HepG2 (cell line): ENCODE measurements at regions not wholly inside any gene's neighbourhood (a gene's known extent, or its start where the extent isn't known, plus 50 kb on each side); places are given as distances from the start of the nearest gene placed in this dataset.

Experiments used
- ATAC-seq: fragments of 200-7000 bp; cut with Tn5 transposase; 3 replicates; pipeline ENCODE4 v1.9.1; 2020; ENCODE audit warnings: mild to moderate bottlenecking, moderate library complexity
- BruUV-seq: library from RNA; stranded (reverse); fragments of 400-500 nt; replicated peaks from 2 replicates; lab custom pipeline; 2021; lab: Mats Ljungman, UMichigan
- CTCF ChIA-PET: fragments of 300-600 bp; formaldehyde crosslinking; extraction: SDS; loops from one replicate; lab custom pipeline; 2021; ENCODE audit warnings: low total read pairs, inconsistent platforms, low intra/inter-chr PET ratio; lab: Yijun Ruan, JAX
- POLR2A ChIA-PET: fragments of 350-600 bp; sonication (Branson Sonifier 250); formaldehyde crosslinking; loops from one replicate; lab custom pipeline; 2020; ENCODE audit warnings: antibody characterized with exemption, inconsistent platforms; lab: Yijun Ruan, JAX
- DNase-seq: peaks from one replicate; pipeline ENCODE4 v3.0.0-alpha.2; 2015; ENCODE audit warnings: low spot score
- FAIRE-seq: peaks from 3 replicates; lab custom pipeline; 2011; peaks lifted over from hg19 to GRCh38; lab: Jason Lieb, UNC
- H2AFZ ChIP-seq: one replicate; pipeline ENCODE4 v1.6.1; 2011; ENCODE audit warnings: low read length, inconsistent platforms
- H3K27ac ChIP-seq: fragments of 300-600 bp; 3 replicates; pipeline ENCODE4 v1.8.0; 2011; ENCODE audit warnings: mixed run types, mild to moderate bottlenecking, mixed read lengths, low read length, inconsistent platforms; ENCODE audit not compliant: insufficient read depth; ENCODE audit errors: extremely low read length
- H3K27me3 ChIP-seq, 2 experiments: fragments of 200-600 bp in 1 of 2; 2 replicates in 1 of 2; 3 replicates in 1 of 2; pipeline versions ENCODE4 v1.6.0 to v1.8.0; 2011; ENCODE audit warnings: low read length in 2 of 2, mild to moderate bottlenecking in 2 of 2, moderate library complexity in 2 of 2, inconsistent platforms in 1 of 2; ENCODE audit not compliant: insufficient read depth in 2 of 2, control insufficient read depth in 1 of 2
- H3K36me3 ChIP-seq, 2 experiments: fragments of 200-600 bp in 1 of 2; replicated peaks in 1 of 2; 2 replicates in 1 of 2; 3 replicates in 1 of 2; pipeline versions ENCODE4 v1.5.1 to v1.8.0; 2011; ENCODE audit warnings: low read length in 2 of 2, inconsistent platforms in 1 of 2; ENCODE audit not compliant: insufficient read depth in 2 of 2, control insufficient read depth in 1 of 2
- H3K4me1 ChIP-seq: 2 replicates; pipeline ENCODE4 v1.5.1; 2012; ENCODE audit warnings: low read length, inconsistent platforms; ENCODE audit not compliant: insufficient read depth
- H3K4me2 ChIP-seq: 2 replicates; pipeline ENCODE4 v1.6.0; 2011; ENCODE audit warnings: low read depth, low read length, inconsistent platforms
- H3K4me3 ChIP-seq, 3 experiments: fragments of 200-600 bp in 1 of 3; sonication (generic), shearing (Covaris generic) in 1 of 3; replicated peaks in 1 of 3; 2 replicates each; pipeline ENCODE4 v1.5.1; 2011 to 2016; ENCODE audit warnings: low read length in 3 of 3, inconsistent platforms in 2 of 3, low read depth in 2 of 3, mild to moderate bottlenecking in 2 of 3, control low read depth in 1 of 3, mixed read lengths in 1 of 3; ENCODE audit not compliant: insufficient read depth in 1 of 3
- H3K79me2 ChIP-seq: one replicate; pipeline ENCODE4 v1.6.1; 2011; ENCODE audit warnings: low read length, inconsistent platforms; ENCODE audit not compliant: insufficient read depth
- H3K9ac ChIP-seq: 2 replicates; pipeline ENCODE4 v1.6.0; 2011; ENCODE audit warnings: mild to moderate bottlenecking, low read depth, low read length, inconsistent platforms; ENCODE audit not compliant: insufficient read depth
- H3K9me3 ChIP-seq: 2 replicates; pipeline ENCODE4 v1.5.1; 2012; ENCODE audit warnings: mild to moderate bottlenecking, low read length
- H4K20me1 ChIP-seq: 2 replicates; pipeline ENCODE4 v1.6.0; 2011; ENCODE audit warnings: inconsistent platforms, mild to moderate bottlenecking, low read length, moderate library complexity; ENCODE audit not compliant: insufficient read depth
- EP300 ChIP-seq, 3 experiments: sonication (generic) in 1 of 3; formaldehyde crosslinking in 1 of 3; IDR thresholded peaks; 2 replicates each; pipeline versions ENCODE4 v1.5.1 to v1.6.1; 2011 to 2020; ENCODE audit warnings: low read depth in 2 of 3, low read length in 2 of 3, borderline replicate concordance in 1 of 3, improper control_type of control experiment in 1 of 3, mild to moderate bottlenecking in 1 of 3, missing genetic modification reagents in 1 of 3, moderate library complexity in 1 of 3
- FOXJ3 ChIP-seq: sonication (generic); formaldehyde crosslinking; IDR thresholded peaks from 2 replicates; pipeline ENCODE4 v1.4.0; 2020; ENCODE audit warnings: missing genetic modification reagents, mild to moderate bottlenecking, borderline replicate concordance
- GLI4 ChIP-seq: sonication (generic); formaldehyde crosslinking; IDR thresholded peaks from 2 replicates; pipeline ENCODE4 v1.5.1; 2020; ENCODE audit warnings: missing genetic modification reagents, mild to moderate bottlenecking, moderate library complexity, borderline replicate concordance
- PHB2 ChIP-seq: fragments of 450-650 bp; IDR thresholded peaks from 2 replicates; pipeline ENCODE4 v1.6.1; 2018; ENCODE audit not compliant: partially characterized antibody
- SOX5 ChIP-seq: IDR thresholded peaks from 2 replicates; pipeline ENCODE4 v1.6.1; 2016; ENCODE audit warnings: borderline replicate concordance
- ZNF224 ChIP-seq: sonication (generic); formaldehyde crosslinking; IDR thresholded peaks from 2 replicates; pipeline ENCODE4 v1.5.0; 2020; ENCODE audit warnings: mild to moderate bottlenecking, missing genetic modification reagents
- ZNF30 ChIP-seq: sonication (generic); formaldehyde crosslinking; IDR thresholded peaks from 2 replicates; pipeline ENCODE4 v1.5.0; 2020; ENCODE audit warnings: mild to moderate bottlenecking, missing genetic modification reagents
- ZNF367 ChIP-seq: sonication (generic); formaldehyde crosslinking; IDR thresholded peaks from 2 replicates; pipeline ENCODE4 v1.4.0; 2020; ENCODE audit warnings: missing genetic modification reagents, borderline replicate concordance
- ZNF484 ChIP-seq: sonication (generic); formaldehyde crosslinking; IDR thresholded peaks from 2 replicates; pipeline ENCODE4 v1.5.1; 2020; ENCODE audit warnings: mild to moderate bottlenecking, low read depth, missing genetic modification reagents, borderline replicate concordance
- ZNF558 ChIP-seq: sonication (generic); formaldehyde crosslinking; IDR thresholded peaks from 2 replicates; pipeline ENCODE4 v1.9.0; 2022; ENCODE audit warnings: mild to moderate bottlenecking, missing genetic modification reagents, borderline replicate concordance
- ZNF781 ChIP-seq: sonication (generic); formaldehyde crosslinking; IDR thresholded peaks from 2 replicates; pipeline ENCODE4 v1.5.1; 2020; ENCODE audit warnings: borderline replicate concordance, mild to moderate bottlenecking, missing genetic modification reagents; ENCODE audit errors: not compliant biosample characterization
- ZSCAN12 ChIP-seq: sonication (generic); formaldehyde crosslinking; IDR thresholded peaks from 2 replicates; pipeline ENCODE4 v1.9.0; 2021; ENCODE audit warnings: mild to moderate bottlenecking, missing genetic modification reagents
- WGBS: methylation state at CpG from one replicate; pipeline ENCODE4 v1.1.6; 2017; ENCODE audit warnings: low lambda C conversion rate; 5-methylcytosine and 5-hydroxymethylcytosine counted together
- in situ Hi-C: cut with HindIII; loops from 2 replicates; pipeline ENCODE4 v1.10.0; 2017; ENCODE audit warnings: low pct_unique_long_range_greater_than_20kb; ENCODE audit not compliant: extremely low pct_ligation_motif_present
- intact Hi-C: fragments of 100-400 bp; cut with micrococcal nuclease; formaldehyde crosslinking; loops from one replicate; pipeline ENCODE4 v1.10.0; 2022; ENCODE audit not compliant: unreplicated experiment
- TF ChIP-seq, protein P1 (sequence below): sonication (generic); formaldehyde crosslinking; IDR thresholded peaks from 2 replicates; pipeline ENCODE4 v1.5.0; 2020; ENCODE audit warnings: missing genetic modification reagents, mild to moderate bottlenecking, borderline replicate concordance
- TF ChIP-seq, protein P2 (sequence below): sonication (generic); formaldehyde crosslinking; IDR thresholded peaks from 2 replicates; pipeline ENCODE4 v1.4.0; 2020; ENCODE audit warnings: missing genetic modification reagents
- TF ChIP-seq, protein P3 (sequence below), 2 experiments: IDR thresholded peaks; 2 replicates each; pipeline ENCODE4 v1.6.1; 2011 to 2012; ENCODE audit warnings: low read length in 2 of 2, borderline replicate concordance in 1 of 2, low read depth in 1 of 2, mild to moderate bottlenecking in 1 of 2, moderate library complexity in 1 of 2

DNA sequence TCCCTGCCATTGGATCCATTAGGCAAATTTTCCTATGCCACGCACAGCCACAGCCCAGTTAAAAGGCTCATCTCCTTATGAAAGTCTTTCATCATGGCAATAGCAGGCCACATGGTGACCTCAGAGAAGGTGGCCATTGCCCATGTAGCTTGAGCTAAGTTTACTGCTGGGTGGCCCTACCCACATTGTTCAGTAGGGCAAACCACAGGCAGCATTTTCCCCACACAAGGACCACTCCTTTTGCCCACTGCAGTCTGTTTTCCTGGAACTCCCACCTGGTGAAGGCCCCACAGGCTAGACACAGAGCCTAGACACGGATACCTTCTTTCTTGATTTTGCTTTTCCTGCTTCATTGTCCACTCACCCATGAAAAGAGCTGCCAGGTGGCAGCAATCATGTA, 101.5 kb upstream of the NPVF start:
- Histone ChIP-seq H3K4me1 (no peaks in the 10 kb centered on the region), H3K4me3 (no peak overlapping the region), H3K9ac (no peak overlapping the region), H3K27me3 (no peaks in the 10 kb centered on the region), H3K79me2 (no peaks in the 10 kb centered on the region), H3K27ac (no peak overlapping the region), H3K4me2 (no peak overlapping the region), H3K9me3 (no peaks in the 10 kb centered on the region), H3K36me3 (no peaks in the 10 kb centered on the region), H2AFZ (no peak overlapping the region), H4K20me1 (no peaks in the 10 kb centered on the region)
- intact Hi-C loops (no loop called here), in situ Hi-C loops (no loop called here)
- 36% methylated on average over 2 of the region's 2 CpGs for WGBS
- no TSS peak for BruUV-seq
- FAIRE-seq = no peak
- DNase-seq = no peak
- ChIA-PET POLR2A (no interaction called here), CTCF (no interaction called here)
- no peak for ATAC-seq
- TF ChIP-seq, protein P1, sequence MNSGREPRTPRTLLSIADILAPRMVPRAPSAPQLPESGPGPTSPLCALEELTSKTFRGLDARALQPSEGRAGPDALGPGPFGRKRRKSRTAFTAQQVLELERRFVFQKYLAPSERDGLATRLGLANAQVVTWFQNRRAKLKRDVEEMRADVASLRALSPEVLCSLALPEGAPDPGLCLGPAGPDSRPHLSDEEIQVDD (CRISPR knock-in tag) = no peak
- TF ChIP-seq ZSCAN12 (CRISPR knock-in tag) (no peak), ZNF30 (no peak), PHB2 (no peak), FOXJ3 (no peak), ZNF224 (CRISPR knock-in tag) (no peak), ZNF484 (CRISPR knock-in tag) (no peak), GLI4 (CRISPR knock-in tag) (no peak), ZNF558 (CRISPR knock-in tag) (no peak), SOX5 (no peak), EP300 (IDR thresholded peaks at IDR 0.05; ENCODE audit: low read depth in 2 of 2, low read length in 2 of 2) (no peak), EP300 (CRISPR knock-in tag; IDR thresholded peaks at IDR 0.05; ENCODE audit: borderline replicate concordance) (no peak), ZNF781 (CRISPR knock-in tag) (no peak), ZNF367 (CRISPR knock-in tag) (no peak)
- TF ChIP-seq, protein P2, sequence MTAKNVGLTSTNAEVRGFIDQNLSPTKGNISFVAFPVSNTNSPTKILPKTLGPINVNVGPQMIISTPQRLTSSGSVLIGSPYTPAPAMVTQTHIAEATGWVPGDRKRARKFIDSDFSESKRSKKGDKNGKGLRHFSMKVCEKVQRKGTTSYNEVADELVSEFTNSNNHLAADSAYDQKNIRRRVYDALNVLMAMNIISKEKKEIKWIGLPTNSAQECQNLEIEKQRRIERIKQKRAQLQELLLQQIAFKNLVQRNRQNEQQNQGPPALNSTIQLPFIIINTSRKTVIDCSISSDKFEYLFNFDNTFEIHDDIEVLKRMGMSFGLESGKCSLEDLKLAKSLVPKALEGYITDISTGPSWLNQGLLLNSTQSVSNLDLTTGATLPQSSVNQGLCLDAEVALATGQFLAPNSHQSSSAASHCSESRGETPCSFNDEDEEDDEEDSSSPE (CRISPR knock-in tag) = no peak
- TF ChIP-seq, protein P3, sequence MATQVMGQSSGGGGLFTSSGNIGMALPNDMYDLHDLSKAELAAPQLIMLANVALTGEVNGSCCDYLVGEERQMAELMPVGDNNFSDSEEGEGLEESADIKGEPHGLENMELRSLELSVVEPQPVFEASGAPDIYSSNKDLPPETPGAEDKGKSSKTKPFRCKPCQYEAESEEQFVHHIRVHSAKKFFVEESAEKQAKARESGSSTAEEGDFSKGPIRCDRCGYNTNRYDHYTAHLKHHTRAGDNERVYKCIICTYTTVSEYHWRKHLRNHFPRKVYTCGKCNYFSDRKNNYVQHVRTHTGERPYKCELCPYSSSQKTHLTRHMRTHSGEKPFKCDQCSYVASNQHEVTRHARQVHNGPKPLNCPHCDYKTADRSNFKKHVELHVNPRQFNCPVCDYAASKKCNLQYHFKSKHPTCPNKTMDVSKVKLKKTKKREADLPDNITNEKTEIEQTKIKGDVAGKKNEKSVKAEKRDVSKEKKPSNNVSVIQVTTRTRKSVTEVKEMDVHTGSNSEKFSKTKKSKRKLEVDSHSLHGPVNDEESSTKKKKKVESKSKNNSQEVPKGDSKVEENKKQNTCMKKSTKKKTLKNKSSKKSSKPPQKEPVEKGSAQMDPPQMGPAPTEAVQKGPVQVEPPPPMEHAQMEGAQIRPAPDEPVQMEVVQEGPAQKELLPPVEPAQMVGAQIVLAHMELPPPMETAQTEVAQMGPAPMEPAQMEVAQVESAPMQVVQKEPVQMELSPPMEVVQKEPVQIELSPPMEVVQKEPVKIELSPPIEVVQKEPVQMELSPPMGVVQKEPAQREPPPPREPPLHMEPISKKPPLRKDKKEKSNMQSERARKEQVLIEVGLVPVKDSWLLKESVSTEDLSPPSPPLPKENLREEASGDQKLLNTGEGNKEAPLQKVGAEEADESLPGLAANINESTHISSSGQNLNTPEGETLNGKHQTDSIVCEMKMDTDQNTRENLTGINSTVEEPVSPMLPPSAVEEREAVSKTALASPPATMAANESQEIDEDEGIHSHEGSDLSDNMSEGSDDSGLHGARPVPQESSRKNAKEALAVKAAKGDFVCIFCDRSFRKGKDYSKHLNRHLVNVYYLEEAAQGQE (IDR thresholded peaks at IDR 0.05; ENCODE audit: borderline replicate concordance in 1 of 2, low read depth in 1 of 2, low read length in 2 of 2) = no peak
